D341Med (cell line): ENCODE measurements at regions not wholly inside any gene's neighbourhood (a gene's known extent, or its start where the extent isn't known, plus 50 kb on each side); places are given as distances from the start of the nearest gene placed in this dataset.
A peak's percentile ranks its signal among the peaks of the same experiment; 100 is the strongest.
"Not testable (repeated sequence)": the region's sequence is repeated elsewhere in the genome, so short reads cannot be mapped to it uniquely, and the experiment has no call there.

ENCODE experiments used
- DNase-seq: peaks from one replicate; pipeline ENCODE4 v3.0.0; 2012; ENCODE audit warnings: low spot score

DNA sequence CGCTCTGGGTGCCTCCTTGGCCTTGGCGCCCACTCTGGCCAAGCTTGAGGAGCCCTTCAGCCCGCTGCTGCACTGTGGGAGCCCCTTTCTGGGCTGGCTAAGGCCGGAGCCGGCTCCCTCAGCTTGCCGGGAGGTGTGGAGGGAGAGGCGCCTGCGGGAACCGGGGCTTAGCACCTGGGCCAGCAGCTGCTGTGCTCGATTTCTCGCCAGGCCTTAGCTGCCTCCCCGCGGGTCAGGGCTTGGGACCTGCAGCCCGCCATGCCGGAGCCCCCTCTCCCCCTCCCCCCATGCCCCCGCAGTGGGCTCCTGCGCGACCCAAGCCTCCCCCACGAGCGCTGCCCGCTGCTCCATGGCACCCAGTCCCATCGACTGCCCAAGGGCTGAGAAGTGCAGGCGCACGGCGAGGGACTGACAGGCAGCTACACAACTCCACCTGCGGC, 782.4 kb downstream of the METTL15 start:
- not testable (repeated sequence) for DNase-seq

DNA sequence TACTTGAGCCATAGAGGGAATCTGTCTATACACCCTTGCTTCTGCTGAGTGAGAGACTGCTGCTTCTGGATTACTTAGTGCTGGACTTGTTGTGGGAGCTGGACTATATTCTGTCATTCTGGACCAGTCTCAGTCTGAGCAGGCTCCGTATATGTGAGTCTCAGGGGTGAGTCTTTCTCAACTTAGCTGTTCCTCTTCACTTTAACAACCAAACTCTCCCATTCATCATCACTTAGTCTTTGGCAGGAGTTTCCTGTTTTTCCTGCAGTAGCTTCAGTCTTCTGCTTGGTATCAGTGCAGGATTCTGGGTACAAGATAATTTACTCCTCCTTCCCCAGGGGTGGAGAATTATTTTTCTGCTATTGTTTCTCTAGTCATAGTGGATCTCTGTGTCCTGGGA, 779.5 kb downstream of the METTL15 start:
- DNase-seq: no peak

- no peak for DNase-seq
Observed at GRCh38 chr11:28879869-28880268, 771.7 kb downstream of the METTL15 start.

DNA sequence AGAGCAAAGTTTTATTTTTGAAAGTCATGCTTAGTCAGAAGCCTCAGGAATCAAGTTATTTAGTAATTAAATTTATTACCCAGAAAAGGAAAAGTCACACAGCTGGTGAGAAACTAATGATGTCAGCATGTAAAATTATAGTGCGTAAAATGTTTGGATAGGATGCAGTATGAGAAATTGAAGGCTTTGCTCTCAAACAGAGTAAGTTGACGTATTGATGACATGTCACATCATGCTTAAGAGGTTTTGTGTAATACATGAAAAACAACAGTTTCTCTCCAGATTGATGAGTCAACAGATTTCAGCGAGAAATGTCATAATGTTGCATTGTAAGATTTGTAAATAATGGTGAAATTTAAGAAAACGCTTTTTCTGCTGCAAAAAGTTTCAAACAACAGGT, 769.8 kb downstream of the METTL15 start:
- DNase-seq: no peak

GRCh38 chr11:28877340-28877739, 769.2 kb downstream of the METTL15 start:
- DNase-seq: no peak

DNA sequence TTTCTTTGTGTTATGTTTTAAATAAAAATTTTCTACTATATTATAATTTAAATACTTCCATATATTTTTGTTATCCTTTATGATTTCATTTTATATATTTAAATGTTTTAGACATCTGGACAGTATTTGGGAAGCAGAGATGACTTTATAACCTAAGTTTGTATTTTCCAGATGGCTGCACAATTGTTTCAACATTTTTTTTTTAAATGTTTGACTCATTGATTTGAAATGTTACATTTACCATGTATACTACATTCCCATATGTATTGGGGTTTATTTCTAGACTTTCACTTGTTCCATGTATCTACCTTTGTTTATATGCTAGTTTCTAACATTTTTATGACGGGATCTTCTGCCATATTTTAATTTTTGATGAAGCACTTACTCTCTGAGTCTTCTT, 766.5 kb downstream of the METTL15 start:
- no peak for DNase-seq

GRCh38 chr11:28871090-28871489, 762.9 kb downstream of the METTL15 start:
- no peak for DNase-seq

DNA sequence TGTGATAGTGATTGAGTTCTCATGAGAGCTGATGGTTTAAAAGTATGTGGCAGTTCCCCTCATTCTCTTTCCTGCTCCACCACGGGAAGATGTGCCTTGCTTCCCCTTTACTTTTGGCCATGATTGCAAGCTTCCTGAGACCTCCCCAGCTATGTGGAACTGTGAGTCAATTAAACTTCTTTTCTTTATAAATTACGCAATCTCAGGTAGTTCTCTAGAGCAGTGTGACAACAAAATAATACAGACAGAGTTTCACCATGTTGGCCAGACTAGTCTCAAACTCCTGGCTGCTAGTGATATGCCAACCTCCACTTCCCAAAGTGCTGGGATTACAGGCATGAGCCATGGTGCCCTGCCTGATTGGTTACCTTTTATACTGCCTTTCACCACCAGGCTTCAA, 755.2 kb downstream of the METTL15 start:
- no peak for DNase-seq

- DNase-seq: no peak
Observed at GRCh38 chr11:28860893-28861292, 752.7 kb downstream of the METTL15 start.

- no peak for DNase-seq
Observed at GRCh38 chr11:28858076-28858475, 749.9 kb downstream of the METTL15 start.

GRCh38 chr11:28849053-28849452, 740.9 kb downstream of the METTL15 start:
- no peak for DNase-seq

DNA sequence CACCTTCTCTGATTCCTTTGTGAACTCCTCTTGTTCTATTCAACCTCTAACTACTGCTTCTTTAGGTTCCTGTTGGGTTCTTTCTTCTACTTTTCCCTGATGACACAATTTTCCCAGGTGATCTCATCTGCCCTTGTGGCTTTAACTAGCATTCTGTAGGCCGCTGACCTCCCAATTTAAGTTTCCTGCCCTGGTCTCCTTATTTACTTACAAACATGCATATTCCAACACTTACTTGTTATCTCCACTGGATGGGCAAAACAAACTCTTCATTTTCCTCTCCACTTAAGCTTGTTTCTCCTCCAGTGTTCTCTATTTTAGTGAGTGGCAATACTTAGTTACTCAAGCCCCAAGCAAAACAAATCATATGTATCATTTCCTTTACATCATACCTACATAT, 734.5 kb downstream of the METTL15 start:
- DNase-seq: no peak

- no peak for DNase-seq
Observed at GRCh38 chr11:28838741-28839140, 730.6 kb downstream of the METTL15 start.

DNA sequence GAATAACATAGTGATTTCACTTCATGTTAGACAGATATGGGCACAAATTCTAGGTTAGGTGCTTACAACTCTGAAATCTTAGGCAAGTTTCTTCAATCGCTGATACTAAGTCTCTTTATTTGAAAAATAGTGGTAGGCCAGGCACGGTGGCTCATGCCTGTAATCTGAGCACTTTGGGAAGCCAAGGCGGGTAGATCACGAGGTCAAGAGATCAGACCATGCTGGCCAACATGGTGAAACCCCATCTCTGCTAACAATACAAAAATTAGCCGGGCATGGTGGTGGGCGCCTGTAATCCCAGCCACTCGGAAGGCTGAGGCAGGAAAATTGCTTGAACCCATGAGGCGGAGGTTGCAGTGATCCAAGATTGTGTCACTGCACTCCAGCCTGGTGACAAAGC, 729.4 kb downstream of the METTL15 start:
- no peak for DNase-seq

DNA sequence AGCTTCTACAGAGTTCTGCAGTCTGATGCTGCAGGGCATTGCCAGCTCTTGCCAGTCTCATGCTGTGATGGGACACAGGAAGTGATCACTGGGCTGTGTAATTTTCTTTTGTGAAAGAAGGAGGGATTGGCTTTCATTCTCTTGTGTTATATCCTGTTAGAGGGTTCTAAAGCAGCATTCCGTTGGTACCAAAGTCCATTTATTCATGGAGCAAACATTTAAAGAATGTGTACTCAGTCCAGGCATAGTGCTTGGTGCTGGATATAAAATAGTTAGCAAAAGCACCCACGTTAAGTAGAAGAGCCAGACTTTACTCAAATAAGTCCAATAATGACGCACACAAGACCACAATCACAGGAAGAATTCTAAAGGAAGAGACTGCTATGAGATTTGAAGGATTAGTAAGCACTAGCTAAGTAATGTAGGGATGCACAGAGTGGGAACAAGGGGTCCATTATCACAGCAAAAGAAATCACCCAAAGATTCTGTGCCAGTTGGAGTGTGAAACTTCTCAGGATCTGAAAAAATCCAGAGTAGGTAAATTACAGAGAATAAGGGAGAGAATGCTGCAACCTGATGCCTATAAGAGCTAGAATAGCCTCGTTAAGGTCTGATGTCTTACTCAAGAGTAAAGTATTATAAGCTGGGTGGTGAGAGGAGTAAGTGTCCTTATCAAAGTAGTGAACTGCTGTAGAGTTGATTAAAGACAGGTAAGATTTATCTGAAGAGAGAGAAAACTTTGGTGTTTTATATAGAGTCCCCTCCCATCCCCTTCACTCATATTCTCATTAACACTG, 728.3 kb downstream of the METTL15 start:
- DNase-seq: no peak

DNA sequence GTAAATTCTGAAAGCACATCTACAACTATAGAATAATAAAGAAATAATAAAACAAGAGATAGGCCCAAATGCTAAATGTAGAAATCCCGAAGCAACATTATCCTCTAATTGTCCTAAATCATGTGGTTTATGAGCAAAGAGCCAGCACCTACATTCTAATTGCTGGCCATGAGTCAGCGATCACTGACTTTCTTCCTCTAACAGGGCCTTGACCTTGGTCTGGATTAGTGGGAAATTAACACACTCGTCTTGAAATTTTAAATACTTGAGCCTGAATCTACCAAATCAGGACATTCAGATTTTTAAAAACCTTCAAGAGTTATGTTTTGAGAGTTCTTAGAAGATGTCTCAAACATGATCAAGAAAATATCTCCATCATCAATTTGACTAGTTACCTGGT, 727.6 kb downstream of the METTL15 start:
- no peak for DNase-seq

- no peak for DNase-seq
Observed at GRCh38 chr11:28835317-28835716, 727.1 kb downstream of the METTL15 start.

DNA sequence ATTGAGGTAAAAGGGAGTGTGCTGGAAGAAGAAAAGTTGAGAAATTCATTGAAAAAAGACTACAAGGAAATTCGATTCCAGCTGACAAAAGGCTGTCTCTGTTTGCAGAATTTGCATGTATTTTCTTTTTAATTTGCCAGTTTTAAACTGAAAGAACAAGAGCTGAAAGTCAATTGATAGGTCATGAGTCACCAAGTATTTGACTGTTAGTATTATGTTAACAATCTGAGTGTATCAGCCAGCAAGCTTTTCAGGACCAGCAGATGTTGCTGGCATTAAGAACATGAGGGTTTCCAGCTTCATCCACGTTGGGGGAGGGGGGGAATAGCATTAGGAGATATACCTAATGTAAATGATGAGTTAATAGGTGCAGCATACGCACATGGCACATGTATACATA, 726.7 kb downstream of the METTL15 start:
- DNase-seq: peak; percentile 25

- no peak for DNase-seq
Observed at GRCh38 chr11:28833670-28834069, 725.5 kb downstream of the METTL15 start.

DNA sequence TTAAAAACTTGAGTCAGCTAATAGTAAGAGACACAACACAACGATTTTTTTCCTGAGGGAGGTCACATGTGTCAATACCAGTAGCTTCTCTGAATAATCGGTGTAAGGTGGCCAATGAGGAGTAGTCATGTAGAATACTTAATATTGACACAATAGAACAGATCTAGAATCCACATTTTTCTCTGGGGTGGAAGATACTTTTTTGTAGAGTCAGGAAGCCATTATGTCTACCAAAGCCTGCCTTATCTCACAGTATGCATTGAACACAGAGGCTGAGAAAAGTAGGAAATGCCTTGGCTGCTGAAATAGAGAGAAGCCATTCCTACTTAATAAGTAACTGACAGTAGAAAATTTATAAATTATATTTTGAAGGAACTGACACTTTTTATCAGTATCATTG, 725.0 kb downstream of the METTL15 start:
- DNase-seq: no peak

- no peak for DNase-seq
Observed at GRCh38 chr11:28826807-28827206, 718.6 kb downstream of the METTL15 start.

DNA sequence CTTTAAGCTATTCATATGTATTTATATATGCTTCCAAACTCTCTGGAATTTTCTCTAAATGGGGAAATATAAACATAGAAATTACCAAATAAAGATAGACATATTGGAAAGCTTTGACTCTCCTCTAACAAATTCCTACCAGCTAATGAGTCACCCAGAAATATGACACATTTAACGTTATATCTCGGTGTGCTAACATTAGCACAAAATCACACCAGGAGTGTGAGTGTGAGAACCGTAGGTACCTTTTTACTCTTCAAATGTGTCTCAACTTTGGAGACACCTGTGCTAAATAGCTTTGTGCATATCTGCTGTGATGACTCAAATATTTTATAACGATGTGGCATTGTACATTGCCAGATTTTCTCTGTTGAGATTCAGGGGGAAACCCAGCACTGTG, 714.4 kb downstream of the METTL15 start:
- no peak for DNase-seq

DNA sequence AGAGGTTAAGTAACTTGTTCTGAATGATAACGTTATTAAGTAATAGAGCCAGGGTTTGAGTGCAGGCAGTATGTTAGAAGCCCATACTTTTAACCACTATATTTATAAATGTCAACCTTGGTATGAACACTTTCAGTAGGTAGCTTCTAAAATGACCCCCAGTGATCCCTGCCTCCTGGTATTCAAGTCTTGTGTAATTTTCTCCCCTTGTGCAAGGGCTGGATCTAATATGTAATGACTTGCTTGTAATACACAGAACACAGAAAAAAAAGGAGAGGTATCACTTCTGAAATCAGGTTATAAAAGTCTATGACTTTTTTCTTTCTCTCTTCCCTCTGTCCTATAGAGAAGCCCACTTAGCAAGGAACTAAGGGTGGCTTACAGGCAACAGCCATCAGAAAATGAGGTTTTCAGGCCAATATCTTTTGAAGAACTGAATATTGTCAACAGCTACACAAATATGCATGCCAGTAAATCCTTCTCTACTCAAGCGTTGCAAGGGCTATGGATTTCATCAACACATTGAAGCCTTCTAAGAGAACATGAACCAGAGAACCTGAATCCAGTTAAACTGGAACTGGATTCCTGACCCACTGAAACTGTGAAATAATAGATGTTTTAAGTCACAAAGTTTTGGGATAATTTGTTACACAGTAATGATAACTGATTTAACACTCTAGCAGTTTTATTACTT, 712.3 kb downstream of the METTL15 start:
- no peak for DNase-seq

DNA sequence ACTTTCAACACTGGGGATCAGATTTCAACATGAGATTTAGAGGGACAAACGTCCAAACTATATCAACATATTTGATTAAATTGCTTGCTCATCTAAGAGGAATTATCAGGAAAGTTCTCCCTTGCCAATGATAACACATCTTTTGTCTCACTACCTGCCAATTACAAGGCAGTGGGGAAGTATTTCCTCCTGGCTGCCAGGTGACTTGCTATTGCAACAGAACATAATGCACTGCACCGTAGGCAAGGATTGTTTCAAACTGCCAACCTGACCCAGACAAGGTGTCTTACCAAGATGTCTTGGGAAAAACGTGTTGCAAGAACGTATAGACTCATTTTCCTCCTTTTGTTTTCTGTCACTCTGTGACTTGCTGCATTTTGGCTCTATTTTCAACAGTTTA, 711.6 kb downstream of the METTL15 start:
- no peak for DNase-seq
